H9 (cell line): ENCODE measurements at regions not wholly inside any gene's neighbourhood (a gene's known extent, or its start where the extent isn't known, plus 50 kb on each side); places are given as distances from the start of the nearest gene placed in this dataset.

Source experiments
- DNase-seq: peaks from one replicate; pipeline ENCODE4 v3.0.0-alpha.2; 2017
- H2AFZ ChIP-seq: one replicate; pipeline ENCODE4 v1.6.1; 2013; ENCODE audit warnings: mild to moderate bottlenecking, low read length, control low read depth, moderate library complexity
- H2AK5ac ChIP-seq: 2 replicates; pipeline ENCODE4 v1.6.1; 2013; ENCODE audit warnings: low read length, control low read depth, mixed read lengths; ENCODE audit not compliant: insufficient read length
- H2BK120ac ChIP-seq: one replicate; pipeline ENCODE4 v1.6.1; 2013; ENCODE audit warnings: low read depth, mild to moderate bottlenecking, low read length, control low read depth, inconsistent platforms; ENCODE audit not compliant: poor library complexity, severe bottlenecking
- H2BK12ac ChIP-seq: 2 replicates; pipeline ENCODE4 v1.6.1; 2013; ENCODE audit warnings: low read length, control low read depth, mixed read lengths, low read depth; ENCODE audit not compliant: insufficient read length
- H2BK15ac ChIP-seq: 2 replicates; pipeline ENCODE4 v1.6.1; 2013; ENCODE audit warnings: low read depth, low read length, control low read depth
- H2BK20ac ChIP-seq: one replicate; pipeline ENCODE4 v1.6.1; 2013; ENCODE audit warnings: low read depth, mild to moderate bottlenecking, low read length, control low read depth, inconsistent platforms; ENCODE audit not compliant: poor library complexity, severe bottlenecking
- H2BK5ac ChIP-seq: 2 replicates; pipeline ENCODE4 v1.6.1; 2013; ENCODE audit warnings: low read length, control low read depth, mixed read lengths; ENCODE audit not compliant: insufficient read length
- H3K14ac ChIP-seq: 2 replicates; pipeline ENCODE4 v1.6.1; 2013; ENCODE audit warnings: low read length, control low read depth; ENCODE audit not compliant: insufficient read depth
- H3K18ac ChIP-seq: 2 replicates; pipeline ENCODE4 v1.6.1; 2013; ENCODE audit warnings: low read depth, mild to moderate bottlenecking, mixed read lengths, low read length, control low read depth; ENCODE audit not compliant: insufficient read length
- H3K23ac ChIP-seq: 2 replicates; pipeline ENCODE4 v1.6.1; 2013; ENCODE audit warnings: low read length, control low read depth, mixed read lengths, low read depth; ENCODE audit not compliant: insufficient read length
- H3K23me2 ChIP-seq: 2 replicates; pipeline ENCODE4 v1.6.1; 2013; ENCODE audit warnings: low read depth, mild to moderate bottlenecking, mixed read lengths, low read length, control low read depth; ENCODE audit not compliant: insufficient read length, poor library complexity, severe bottlenecking
- H3K27ac ChIP-seq: 2 replicates; pipeline ENCODE4 v1.5.1; 2013; ENCODE audit warnings: low read length, control low read depth, mixed read lengths, low read depth; ENCODE audit not compliant: insufficient read length
- H3K27me3 ChIP-seq: 2 replicates; pipeline ENCODE4 v1.6.1; 2013; ENCODE audit warnings: low read length, control low read depth, inconsistent platforms; ENCODE audit not compliant: insufficient read depth
- H3K4ac ChIP-seq: 2 replicates; pipeline ENCODE4 v1.6.1; 2013; ENCODE audit warnings: low read depth, mild to moderate bottlenecking, control low read depth, inconsistent platforms, low read length, moderate library complexity
- H3K4me1 ChIP-seq: 2 replicates; pipeline ENCODE4 v1.6.1; 2013; ENCODE audit warnings: low read length, control low read depth, inconsistent platforms; ENCODE audit not compliant: insufficient read depth
- H3K4me2 ChIP-seq: 2 replicates; pipeline ENCODE4 v1.6.1; 2013; ENCODE audit warnings: low read length, control low read depth, mixed read lengths; ENCODE audit not compliant: insufficient read length, insufficient read depth
- H3K56ac ChIP-seq: 2 replicates; pipeline ENCODE4 v1.6.1; 2013; ENCODE audit warnings: low read depth, mild to moderate bottlenecking, mixed read lengths, low read length, control low read depth; ENCODE audit not compliant: insufficient read length
- H3K79me1 ChIP-seq: 2 replicates; pipeline ENCODE4 v1.6.1; 2013; ENCODE audit warnings: low read depth, mild to moderate bottlenecking, moderate library complexity, low read length, control low read depth, inconsistent platforms; ENCODE audit not compliant: insufficient read depth, poor library complexity, severe bottlenecking
- H3K79me2 ChIP-seq: 2 replicates; pipeline ENCODE4 v1.6.1; 2013; ENCODE audit warnings: low read length, control low read depth, inconsistent platforms; ENCODE audit not compliant: insufficient read depth
- H3K9ac ChIP-seq: 2 replicates; pipeline ENCODE4 v1.6.1; 2013; ENCODE audit warnings: low read length, control low read depth, mixed read lengths; ENCODE audit not compliant: insufficient read length; ENCODE audit errors: extremely low read depth
- H3K9me3 ChIP-seq: one replicate; pipeline ENCODE4 v1.6.1; 2013; ENCODE audit warnings: low read depth, low read length, inconsistent platforms; ENCODE audit not compliant: control insufficient read depth
- H3T11ph ChIP-seq: one replicate; pipeline ENCODE4 v1.6.1; 2013; ENCODE audit warnings: mild to moderate bottlenecking, low read length, control low read depth, inconsistent platforms
- H4K20me1 ChIP-seq: one replicate; pipeline ENCODE4 v1.6.1; 2013; ENCODE audit not compliant: control insufficient read depth, insufficient read length, insufficient read depth
- H4K5ac ChIP-seq: 2 replicates; pipeline ENCODE4 v1.6.1; 2013; ENCODE audit warnings: low read depth, mild to moderate bottlenecking, mixed read lengths, low read length, control low read depth; ENCODE audit not compliant: insufficient read length
- H4K8ac ChIP-seq: replicated peaks from 2 replicates; pipeline ENCODE4 v1.6.1; 2013; ENCODE audit warnings: low read length, control low read depth, mixed read lengths, low read depth; ENCODE audit not compliant: insufficient read length
- H4K91ac ChIP-seq: 2 replicates; pipeline ENCODE4 v1.6.1; 2013; ENCODE audit warnings: low read depth, mild to moderate bottlenecking, moderate library complexity, mixed read lengths, low read length, control low read depth; ENCODE audit not compliant: insufficient read length
- H3K27ac Mint-ChIP-seq, 3 experiments: 2 replicates in 2 of 3; 3 replicates in 1 of 3; pipeline ENCODE4 v1.8.0; 2020 to 2021; ENCODE audit warnings: mixed read lengths in 3 of 3, mild to moderate bottlenecking in 1 of 3, moderate library complexity in 1 of 3
- H3K27me3 Mint-ChIP-seq: 2 replicates; pipeline ENCODE4 v1.8.0; 2021; ENCODE audit warnings: low read depth, mild to moderate bottlenecking, moderate library complexity, mixed read lengths
- H3K36me3 Mint-ChIP-seq, 3 experiments: 2 replicates in 2 of 3; 3 replicates in 1 of 3; pipeline ENCODE4 v1.8.0; 2020 to 2021; ENCODE audit warnings: low read depth in 3 of 3, mixed read lengths in 3 of 3; ENCODE audit not compliant: insufficient read depth in 1 of 3
- H3K4me1 Mint-ChIP-seq, 2 experiments: 2 replicates each; pipeline ENCODE4 v1.8.0; 2020; ENCODE audit warnings: mixed read lengths in 2 of 2
- H3K4me3 Mint-ChIP-seq, 2 experiments: 2 replicates in 1 of 2; 3 replicates in 1 of 2; pipeline ENCODE4 v1.8.0; 2020 to 2021; ENCODE audit warnings: mild to moderate bottlenecking in 2 of 2, mixed read lengths in 2 of 2, moderate library complexity in 1 of 2
- H3K9me3 Mint-ChIP-seq, 2 experiments: 2 replicates in 1 of 2; 3 replicates in 1 of 2; pipeline ENCODE4 v1.8.0; 2020; ENCODE audit warnings: mild to moderate bottlenecking in 2 of 2, mixed read lengths in 2 of 2, moderate library complexity in 1 of 2
- CTCF ChIP-seq: fragments of 200-600 bp; sonication (generic); conservative IDR thresholded peaks from 3 replicates; pipeline ENCODE4 v1.8.0; 2021; ENCODE audit warnings: antibody characterized with exemption, mild to moderate bottlenecking
- WGBS: extraction: QIAGEN DNeasy Blood & Tissue Kit; methylation state at CpG from one replicate; pipeline ENCODE4 v1.1.7; 2013; ENCODE audit warnings: missing lambda C conversion rate, low lambda C conversion rate, mixed read lengths; ENCODE audit not compliant: insufficient read length; ENCODE audit errors: extremely low coverage; 5-methylcytosine and 5-hydroxymethylcytosine counted together

- H2BK120ac ChIP-seq: no peak overlapping the region
- H3K27ac Mint-ChIP-seq: no peak overlapping the region
- H2AK5ac ChIP-seq: no peak overlapping the region
- H4K8ac ChIP-seq: no peak overlapping the region
- no peak for DNase-seq
- no peaks in the 10 kb centered on the region for H3K9me3 Mint-ChIP-seq
- no peaks in the 10 kb centered on the region; the same call in 1 of the 2 replicates for H3K4me1 ChIP-seq
- H4K20me1 ChIP-seq: no peaks in the 10 kb centered on the region
- H3K4ac ChIP-seq: no peak overlapping the region
- H2BK5ac ChIP-seq: no peak overlapping the region
- H3K9me3 ChIP-seq: no peaks in the 10 kb centered on the region
- H3K56ac ChIP-seq: no peak overlapping the region
- H2BK12ac ChIP-seq: no peak overlapping the region
- no peak overlapping the region for H3K23ac ChIP-seq
- H3K79me1 ChIP-seq: no peaks in the 10 kb centered on the region
- H3K23me2 ChIP-seq: no peaks in the 10 kb centered on the region
- peaks cover 2 to 12% of the 10 kb centered on the region in 2 experiments; a peak in 2 of 4 replicates for H3K4me1 Mint-ChIP-seq
- H3K14ac ChIP-seq: no peak overlapping the region
- H3K9ac ChIP-seq: no peak overlapping the region
- H3T11ph ChIP-seq: no peak overlapping the region
- H3K27me3 ChIP-seq: no peaks in the 10 kb centered on the region
- H2BK15ac ChIP-seq: no peak overlapping the region
- no peaks in the 10 kb centered on the region for H3K36me3 Mint-ChIP-seq
- peaks cover 3% of the 10 kb centered on the region for H3K27me3 Mint-ChIP-seq
- H2BK20ac ChIP-seq: no peak overlapping the region
- no CpG with 5 or more reads among the region's 2 CpGs for WGBS
- TF ChIP-seq CTCF: no peak
- H3K79me2 ChIP-seq: no peaks in the 10 kb centered on the region
- H2AFZ ChIP-seq: no peak overlapping the region
- no peak overlapping the region for H4K91ac ChIP-seq
- no peak overlapping the region for H4K5ac ChIP-seq
- no peak overlapping the region for H3K27ac ChIP-seq
- no peak overlapping the region for H3K4me3 Mint-ChIP-seq
- H3K4me2 ChIP-seq: no peak overlapping the region
- H3K18ac ChIP-seq: no peak overlapping the region
Measured at GRCh38 chr4:37771771-37772170, 54.7 kb upstream of the PGM2 start.
